ENCODE measurements at regions not wholly inside any gene's neighbourhood (a gene's known extent, or its start where the extent isn't known, plus 50 kb on each side); places are given as distances from the start of the nearest gene placed in this dataset.

GRCh38 chr12:112711507-112711906 lies 80.0 kb upstream of the RPH3A start:
- TF ChIP-seq CTCF (IDR thresholded peaks at IDR 0.05): no peak
- TF ChIP-seq GABPB1 (CRISPR knock-in tag; IDR thresholded peaks at IDR 0.05): no peak
- no peak for TF ChIP-seq NR3C1 (CRISPR knock-in tag; conservative IDR thresholded peaks at IDR 0.05; ENCODE audit: low read depth)
- TF ChIP-seq JUN (CRISPR knock-in tag; IDR thresholded peaks at IDR 0.05): no peak
- no peak for TF ChIP-seq ZNF219 (CRISPR knock-in tag; IDR thresholded peaks at IDR 0.05; ENCODE audit: borderline replicate concordance)
